Sigmoid colon (tissue), 6 donors: ENCODE measurements at regions not wholly inside any gene's neighbourhood (a gene's known extent, or its start where the extent isn't known, plus 50 kb on each side); places are given as distances from the start of the nearest gene placed in this dataset.

Experiments used
- DNase-seq: peaks from one replicate; pipeline ENCODE4 v3.0.0-alpha.2; 2019
- H3K27ac ChIP-seq, 4 donors: fragments of 200-600 bp; sonication (generic); one replicate each; pipeline ENCODE4 v1.5.1; 2016 to 2019; ENCODE audit warnings: mild to moderate bottlenecking in 1 of 4
- H3K27me3 ChIP-seq, 3 donors: fragments of 200-600 bp; sonication (generic); one replicate each; pipeline ENCODE4 v1.5.1; 2019; ENCODE audit warnings: mild to moderate bottlenecking in 1 of 3
- H3K36me3 ChIP-seq, 4 donors: fragments of 200-600 bp; sonication (generic); one replicate each; pipeline ENCODE4 v1.5.1; 2016 to 2019
- H3K4me1 ChIP-seq, 4 donors: fragments of 200-600 bp; sonication (generic); one replicate each; pipeline ENCODE4 v1.5.1; 2017 to 2019
- H3K4me3 ChIP-seq, 4 donors: fragments of 200-600 bp; sonication (generic); one replicate each; pipeline ENCODE4 v1.5.1; 2017 to 2019; ENCODE audit warnings: mild to moderate bottlenecking in 2 of 4, moderate library complexity in 1 of 4
- H3K9me3 ChIP-seq, 4 donors: fragments of 200-600 bp in 3 of 4; sonication (generic) in 3 of 4; one replicate each; pipeline versions ENCODE4 v1.5.1 to v1.6.1; 2013 to 2019
- CTCF ChIP-seq, 4 experiments: fragments of 450-650 bp in 3 of 4; fragments of 200-600 bp in 1 of 4; IDR thresholded peaks; one replicate each; pipeline ENCODE4 v1.5.1; 2016 to 2019; ENCODE audit warnings: antibody characterized with exemption in 4 of 4, mild to moderate bottlenecking in 3 of 4, moderate library complexity in 2 of 4
- EP300 ChIP-seq, 4 donors: sonication (generic); formaldehyde crosslinking; IDR thresholded peaks; one replicate each; pipeline ENCODE4 v1.6.1; 2017; ENCODE audit warnings: antibody characterized with exemption in 4 of 4
- POLR2A ChIP-seq, 2 donors: fragments of 450-650 bp; IDR thresholded peaks; one replicate each; pipeline ENCODE4 v1.6.1; 2016; ENCODE audit warnings: antibody characterized with exemption in 2 of 2, mild to moderate bottlenecking in 2 of 2, moderate library complexity in 2 of 2
- POLR2AphosphoS5 ChIP-seq, 4 donors: sonication (generic); formaldehyde crosslinking; IDR thresholded peaks; one replicate each; pipeline ENCODE4 v1.6.1; 2017; ENCODE audit warnings: antibody characterized with exemption in 4 of 4
- WGBS, 2 donors: extraction: QIAGEN DNeasy Blood & Tissue Kit; methylation state at CpG; one replicate each; pipeline ENCODE4 v1.1.7; 2013; 5-methylcytosine and 5-hydroxymethylcytosine counted together
- intact Hi-C: fragments of 100-400 bp; cut with DNase I; formaldehyde crosslinking; loops from one replicate; pipeline ENCODE4 v1.15.1; 2023
- donor health status: healthy with polysubstance abuse.
- donor health status: healthy.

GRCh38 chr6:139635401-139636130 is 261.1 kb upstream of the CITED2 start:
- intact Hi-C loops, result no loop called here
- no peaks in the 10 kb centered on the region for H3K4me1 ChIP-seq
- no peaks in the 10 kb centered on the region for H3K36me3 ChIP-seq
- H3K9me3 ChIP-seq, result peaks cover 0 to 4% (median 0%) of the 10 kb centered on the region in 4 donors
- 96 to 97% methylated on average over 8 of the region's 8 CpGs for WGBS, 2 donors
- H3K4me3 ChIP-seq, result no peak overlapping the region
- H3K27ac ChIP-seq, result no peak overlapping the region
- H3K27me3 ChIP-seq, result no peaks in the 10 kb centered on the region
- DNase-seq, result no peak
- no peak for TF ChIP-seq POLR2A (IDR thresholded peaks at IDR 0.05)
- TF ChIP-seq CTCF (IDR thresholded peaks at IDR 0.05), result no peak
- TF ChIP-seq EP300 (IDR thresholded peaks at IDR 0.05), result no peak

GRCh38 chr6:139632840-139633239 is 258.4 kb upstream of the CITED2 start:
- no peak for DNase-seq
- Histone ChIP-seq H3K36me3 (no peaks in the 10 kb centered on the region), H3K27ac (no peak overlapping the region), H3K27me3 (no peaks in the 10 kb centered on the region), H3K9me3 (peaks cover 0 to 4% (median 0%) of the 10 kb centered on the region in 4 donors), H3K4me3 (no peak overlapping the region), H3K4me1 (peaks cover 0 to 7% (median 7%) of the 10 kb centered on the region in 4 donors)
- 85 to 87% methylated on average over 1 of the region's 1 CpG for WGBS, 2 donors
- intact Hi-C loops, result no loop called here
- no peak for TF ChIP-seq EP300 (IDR thresholded peaks at IDR 0.05)
- no peak for TF ChIP-seq POLR2AphosphoS5 (IDR thresholded peaks at IDR 0.05)
- TF ChIP-seq POLR2A (IDR thresholded peaks at IDR 0.05), result no peak
- no peak for TF ChIP-seq CTCF (IDR thresholded peaks at IDR 0.05)

- no peak overlapping the region for H3K4me3 ChIP-seq
- WGBS, 2 donors, result 73 to 87% methylated on average over 1 of the region's 1 CpG
- DNase-seq, result no peak
- H3K9me3 ChIP-seq, result peaks cover 0 to 4% (median 0%) of the 10 kb centered on the region in 4 donors
- no peaks in the 10 kb centered on the region for H3K36me3 ChIP-seq
- TF ChIP-seq POLR2A (IDR thresholded peaks at IDR 0.05) (no peak), POLR2AphosphoS5 (IDR thresholded peaks at IDR 0.05) (no peak), EP300 (IDR thresholded peaks at IDR 0.05) (no peak), CTCF (IDR thresholded peaks at IDR 0.05) (no peak)
- H3K27ac ChIP-seq, result no peak overlapping the region
- H3K4me1 ChIP-seq, result peaks cover 0 to 10% (median 7%) of the 10 kb centered on the region in 4 donors
- no peaks in the 10 kb centered on the region for H3K27me3 ChIP-seq
- intact Hi-C loops, result no loop called here
Measured at GRCh38 chr6:139628270-139628669, 253.8 kb upstream of the CITED2 start.

- H3K27ac ChIP-seq, result no peak overlapping the region
- intact Hi-C loops, result no loop called here
- peaks cover 0 to 4% (median 0%) of the 10 kb centered on the region in 4 donors for H3K9me3 ChIP-seq
- no peaks in the 10 kb centered on the region for H3K27me3 ChIP-seq
- no peak for TF ChIP-seq POLR2AphosphoS5 (IDR thresholded peaks at IDR 0.05)
- TF ChIP-seq POLR2A (IDR thresholded peaks at IDR 0.05), result no peak
- TF ChIP-seq CTCF (IDR thresholded peaks at IDR 0.05), result no peak
- no peak for TF ChIP-seq EP300 (IDR thresholded peaks at IDR 0.05)
- H3K4me1 ChIP-seq, result peaks cover 0 to 10% (median 7%) of the 10 kb centered on the region in 4 donors
- no peaks in the 10 kb centered on the region for H3K36me3 ChIP-seq
- no peak overlapping the region for H3K4me3 ChIP-seq
- 79 to 87% methylated on average over 1 of the region's 1 CpG for WGBS, 2 donors
- no peak for DNase-seq
Measured at GRCh38 chr6:139627091-139627490, 252.6 kb upstream of the CITED2 start.
